A549 (cell line): ENCODE measurements at regions not wholly inside any gene's neighbourhood (a gene's known extent, or its start where the extent isn't known, plus 50 kb on each side); places are given as distances from the start of the nearest gene placed in this dataset.

Experiments
- ATAC-seq, 2 experiments: fragments of 200-7000 bp in 1 of 2; fragments of >200 bp in 1 of 2; cut with Nextera tagmentation in 1 of 2; cut with Tn5 transposase in 1 of 2; 3 replicates each; pipeline versions ENCODE4 v1.8.0 to v1.9.1; 2018 to 2020; ENCODE audit warnings: mild to moderate bottlenecking in 1 of 2, moderate library complexity in 1 of 2
- CTCF ChIA-PET: fragments of 300-600 bp; sonication (Branson Sonifier 250); formaldehyde crosslinking; extraction: SDS; loops from one replicate; lab custom pipeline; 2021; ENCODE audit warnings: antibody characterized with exemption, inconsistent platforms; lab: Yijun Ruan, JAX
- POLR2A ChIA-PET: fragments of 350-600 bp; formaldehyde crosslinking; extraction: SDS; loops from one replicate; lab custom pipeline; 2021; ENCODE audit warnings: antibody characterized with exemption, inconsistent platforms; lab: Yijun Ruan, JAX
- DNase-seq, 2 experiments: peaks; one replicate each; pipeline versions ENCODE4 v3.0.0 to v3.0.0-alpha.2; 2011 to 2016; ENCODE audit warnings: low read depth in 1 of 2, low spot score in 1 of 2
- FAIRE-seq: peaks from 2 replicates; lab custom pipeline; 2011; peaks lifted over from hg19 to GRCh38; lab: Jason Lieb, UNC
- H3K27ac ChIP-seq, 2 experiments: fragments of >200 bp; sonication (Bioruptor Twin); formaldehyde crosslinking; 3 replicates each; pipeline ENCODE4 v1.5.1; 2016 to 2017
- H3K4me1 ChIP-seq: fragments of >200 bp; sonication (Bioruptor Twin); formaldehyde crosslinking; 3 replicates; pipeline ENCODE4 v1.6.1; 2016
- H3K4me2 ChIP-seq: fragments of >200 bp; sonication (Bioruptor Twin); formaldehyde crosslinking; 3 replicates; pipeline ENCODE4 v1.6.1; 2016
- H3K4me3 ChIP-seq: fragments of >200 bp; sonication (Bioruptor Twin); formaldehyde crosslinking; 3 replicates; pipeline ENCODE4 v1.5.1; 2016
- H3K9me3 ChIP-seq: fragments of >200 bp; sonication (Bioruptor Twin); formaldehyde crosslinking; 3 replicates; pipeline ENCODE4 v1.6.1; 2016
- BHLHE40 ChIP-seq: IDR thresholded peaks from 2 replicates; pipeline ENCODE4 v1.6.1; 2012; ENCODE audit warnings: low read depth, low read length, inconsistent platforms
- CBX2 ChIP-seq: fragments of 200-600 bp; sonication (generic); IDR thresholded peaks from 2 replicates; pipeline ENCODE4 v1.6.1; 2016; ENCODE audit warnings: low read depth, mild to moderate bottlenecking, borderline replicate concordance
- CBX8 ChIP-seq: fragments of 200-600 bp; sonication (generic); IDR thresholded peaks from 2 replicates; pipeline ENCODE4 v1.6.1; 2016
- CHD4 ChIP-seq: fragments of 200-600 bp; sonication (generic); IDR thresholded peaks from 2 replicates; pipeline ENCODE4 v1.6.1; 2016; ENCODE audit warnings: antibody characterized with exemption, mild to moderate bottlenecking, borderline replicate concordance
- EHMT2 ChIP-seq: fragments of 200-600 bp; sonication (generic); IDR thresholded peaks from 2 replicates; pipeline ENCODE4 v1.6.1; 2016; ENCODE audit warnings: antibody characterized with exemption, low read depth, mild to moderate bottlenecking, moderate library complexity
- FOSB ChIP-seq: fragments of 250-450 bp; sonication (Bioruptor Pico); IDR thresholded peaks from 2 replicates; pipeline ENCODE4 v1.5.0; 2020; ENCODE audit warnings: mild to moderate bottlenecking, moderate library complexity
- FOSL2 ChIP-seq, 2 experiments: fragments of 450-650 bp in 1 of 2; fragments of >200 bp in 1 of 2; sonication (Bioruptor Twin) in 1 of 2; formaldehyde crosslinking; IDR thresholded peaks; 2 replicates each; pipeline versions ENCODE4 v1.5.0 to v1.6.1; 2016 to 2020; ENCODE audit warnings: mild to moderate bottlenecking in 1 of 2, moderate library complexity in 1 of 2
- FOXS1 ChIP-seq: fragments of 250-450 bp; sonication (Bioruptor Pico); IDR thresholded peaks from 2 replicates; pipeline ENCODE4 v1.5.0; 2020; ENCODE audit warnings: mild to moderate bottlenecking, moderate library complexity
- GATA3 ChIP-seq: IDR thresholded peaks from 2 replicates; pipeline ENCODE4 v1.6.1; 2012; ENCODE audit warnings: borderline replicate concordance
- HEYL ChIP-seq: fragments of 250-450 bp; sonication (Bioruptor Pico); IDR thresholded peaks from 2 replicates; pipeline ENCODE4 v1.8.0; 2021; ENCODE audit warnings: mild to moderate bottlenecking, moderate library complexity
- HOXA7 ChIP-seq: fragments of 250-450 bp; sonication (Bioruptor Pico); IDR thresholded peaks from 2 replicates; pipeline ENCODE4 v1.5.0; 2020; ENCODE audit warnings: mild to moderate bottlenecking, moderate library complexity
- HOXB13 ChIP-seq: fragments of 250-450 bp; sonication (Bioruptor Pico); IDR thresholded peaks from 2 replicates; pipeline ENCODE4 v1.5.0; 2020; ENCODE audit warnings: low read depth, mild to moderate bottlenecking, moderate library complexity
- JUNB ChIP-seq: fragments of >200 bp; sonication (Bioruptor Twin); formaldehyde crosslinking; IDR thresholded peaks from 2 replicates; pipeline ENCODE4 v1.6.1; 2016
- KDM5A ChIP-seq: fragments of 200-600 bp; sonication (generic); IDR thresholded peaks from 2 replicates; pipeline ENCODE4 v1.6.1; 2016; ENCODE audit warnings: antibody characterized with exemption, mild to moderate bottlenecking
- MAZ ChIP-seq: fragments of 150-350 bp; IDR thresholded peaks from 2 replicates; pipeline ENCODE4 v1.6.1; 2014; ENCODE audit warnings: antibody characterized with exemption, low read depth, low read length, borderline replicate concordance
- NFE2L2 ChIP-seq: fragments of 150-350 bp; conservative IDR thresholded peaks from 2 replicates; pipeline ENCODE4 v1.6.1; 2014; ENCODE audit warnings: low read length
- NPAS2 ChIP-seq: fragments of 250-450 bp; sonication (Bioruptor Pico); IDR thresholded peaks from 2 replicates; pipeline ENCODE4 v1.8.0; 2022; ENCODE audit warnings: mild to moderate bottlenecking, moderate library complexity, borderline replicate concordance
- NR3C1 ChIP-seq: fragments of >200 bp; sonication (Bioruptor Twin); formaldehyde crosslinking; IDR thresholded peaks from 3 replicates; pipeline ENCODE4 v1.6.1; 2017
- TFCP2L1 ChIP-seq: fragments of 250-450 bp; sonication (Bioruptor Pico); IDR thresholded peaks from 2 replicates; pipeline ENCODE4 v1.5.0; 2021; ENCODE audit warnings: mild to moderate bottlenecking
- ZC3H11A ChIP-seq: fragments of 450-650 bp; IDR thresholded peaks from 2 replicates; pipeline ENCODE4 v1.6.1; 2014; ENCODE audit warnings: antibody characterized with exemption, mild to moderate bottlenecking
- ZSCAN20 ChIP-seq: fragments of 250-450 bp; sonication (Bioruptor Pico); IDR thresholded peaks from 2 replicates; pipeline ENCODE4 v1.8.0; 2022; ENCODE audit warnings: mild to moderate bottlenecking, moderate library complexity
- WGBS: methylation state at CpG from one replicate; pipeline ENCODE4 v1.1.6; 2017; ENCODE audit errors: missing lambda C conversion rate; 5-methylcytosine and 5-hydroxymethylcytosine counted together
- TF ChIP-seq, protein P1 (sequence below): fragments of >200 bp; sonication (Bioruptor Twin); formaldehyde crosslinking; IDR thresholded peaks from 3 replicates; pipeline ENCODE4 v1.6.1; 2016
- TF ChIP-seq, protein P2 (sequence below): IDR thresholded peaks from 2 replicates; pipeline ENCODE4 v1.6.1; 2012; ENCODE audit warnings: low read depth, borderline replicate concordance
- TF ChIP-seq, protein P3 (sequence below): fragments of 150-350 bp; IDR thresholded peaks from 2 replicates; pipeline ENCODE4 v1.6.1; 2014; ENCODE audit warnings: low read depth, mild to moderate bottlenecking, low read length
- TF ChIP-seq, protein P4 (sequence below): IDR thresholded peaks from 2 replicates; pipeline ENCODE4 v1.6.1; 2012
- TF ChIP-seq, protein P5 (sequence below): fragments of 250-450 bp; sonication (Bioruptor Pico); IDR thresholded peaks from 2 replicates; pipeline ENCODE4 v1.5.0; 2020; ENCODE audit warnings: low read depth, mild to moderate bottlenecking, moderate library complexity
- TF ChIP-seq, protein P6 (sequence below): fragments of >200 bp; sonication (Bioruptor Twin); formaldehyde crosslinking; IDR thresholded peaks from 2 replicates; pipeline ENCODE4 v1.6.1; 2016

DNA sequence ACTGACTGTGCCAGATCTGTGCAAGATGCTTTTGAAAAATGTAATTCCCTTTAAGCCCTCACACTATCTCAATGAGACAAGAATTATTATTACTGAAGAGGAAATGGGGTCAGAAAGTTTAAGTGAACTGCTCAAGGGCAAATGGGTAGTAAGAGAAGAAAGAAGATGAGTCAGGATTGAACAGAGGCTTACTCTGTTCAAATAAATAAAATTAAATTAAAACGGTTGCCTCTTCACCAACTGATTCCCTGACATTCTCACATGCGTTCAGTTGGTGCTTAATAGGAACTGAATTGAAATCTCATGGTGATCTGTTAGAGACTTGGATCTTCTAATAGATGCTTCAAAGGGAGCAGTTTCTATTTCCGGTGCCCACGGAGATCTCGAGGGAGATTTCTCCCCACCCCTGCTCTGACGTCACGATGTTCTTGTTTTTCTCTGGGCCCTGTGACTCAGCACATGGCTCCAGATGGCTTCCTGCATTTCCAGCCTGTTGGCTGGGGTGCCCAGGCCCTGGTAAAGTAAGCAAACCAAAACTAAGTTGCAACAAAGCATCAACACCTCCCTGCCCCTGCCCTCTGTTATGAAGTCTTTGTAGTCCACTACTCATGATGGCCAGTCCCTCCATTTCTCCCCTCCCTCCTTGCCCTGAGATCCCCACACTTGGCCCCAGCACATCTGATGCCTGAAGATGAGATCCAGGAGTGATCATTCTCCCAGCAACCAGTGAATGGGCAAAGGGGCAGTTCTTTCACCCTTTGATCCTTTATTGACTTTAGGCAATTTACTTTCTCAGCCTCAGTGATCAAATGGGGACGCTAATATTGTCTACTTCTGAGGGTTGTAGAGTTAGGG, 106.1 kb upstream of the CPEB4 start (continued):
- TF ChIP-seq NPAS2 (CRISPR knock-in tag): peak; percentile 55; the same call in 1 of the 2 replicates
- no peak for TF ChIP-seq NR3C1
- TF ChIP-seq, protein P1, sequence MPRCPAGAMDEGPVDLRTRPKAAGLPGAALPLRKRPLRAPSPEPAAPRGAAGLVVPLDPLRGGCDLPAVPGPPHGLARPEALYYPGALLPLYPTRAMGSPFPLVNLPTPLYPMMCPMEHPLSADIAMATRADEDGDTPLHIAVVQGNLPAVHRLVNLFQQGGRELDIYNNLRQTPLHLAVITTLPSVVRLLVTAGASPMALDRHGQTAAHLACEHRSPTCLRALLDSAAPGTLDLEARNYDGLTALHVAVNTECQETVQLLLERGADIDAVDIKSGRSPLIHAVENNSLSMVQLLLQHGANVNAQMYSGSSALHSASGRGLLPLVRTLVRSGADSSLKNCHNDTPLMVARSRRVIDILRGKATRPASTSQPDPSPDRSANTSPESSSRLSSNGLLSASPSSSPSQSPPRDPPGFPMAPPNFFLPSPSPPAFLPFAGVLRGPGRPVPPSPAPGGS: no peak
- peak; percentile 54 for TF ChIP-seq JUNB
- TF ChIP-seq, protein P2, sequence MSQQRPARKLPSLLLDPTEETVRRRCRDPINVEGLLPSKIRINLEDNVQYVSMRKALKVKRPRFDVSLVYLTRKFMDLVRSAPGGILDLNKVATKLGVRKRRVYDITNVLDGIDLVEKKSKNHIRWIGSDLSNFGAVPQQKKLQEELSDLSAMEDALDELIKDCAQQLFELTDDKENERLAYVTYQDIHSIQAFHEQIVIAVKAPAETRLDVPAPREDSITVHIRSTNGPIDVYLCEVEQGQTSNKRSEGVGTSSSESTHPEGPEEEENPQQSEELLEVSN: peak; percentile 60; the same call in 1 of the 2 replicates
- TF ChIP-seq, protein P3, sequence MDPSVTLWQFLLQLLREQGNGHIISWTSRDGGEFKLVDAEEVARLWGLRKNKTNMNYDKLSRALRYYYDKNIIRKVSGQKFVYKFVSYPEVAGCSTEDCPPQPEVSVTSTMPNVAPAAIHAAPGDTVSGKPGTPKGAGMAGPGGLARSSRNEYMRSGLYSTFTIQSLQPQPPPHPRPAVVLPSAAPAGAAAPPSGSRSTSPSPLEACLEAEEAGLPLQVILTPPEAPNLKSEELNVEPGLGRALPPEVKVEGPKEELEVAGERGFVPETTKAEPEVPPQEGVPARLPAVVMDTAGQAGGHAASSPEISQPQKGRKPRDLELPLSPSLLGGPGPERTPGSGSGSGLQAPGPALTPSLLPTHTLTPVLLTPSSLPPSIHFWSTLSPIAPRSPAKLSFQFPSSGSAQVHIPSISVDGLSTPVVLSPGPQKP: no peak
- TF ChIP-seq CHD4: no peak
- TF ChIP-seq MAZ: no peak
- no peak; the same call in 1 of the 2 replicates for TF ChIP-seq TFCP2L1
- TF ChIP-seq GATA3: peak; percentile 54; the same call in 1 of the 2 replicates
- TF ChIP-seq CBX8: no peak
- TF ChIP-seq HOXB13 (CRISPR knock-in tag): peak; percentile 89
- TF ChIP-seq NFE2L2: peak; percentile 55; the same call in 1 of the 2 replicates
- peak; percentile 83 for TF ChIP-seq FOXS1 (CRISPR knock-in tag)
- peak; percentile 65; the same call in 1 of the 2 replicates for TF ChIP-seq HEYL (CRISPR knock-in tag)
- TF ChIP-seq, protein P4, sequence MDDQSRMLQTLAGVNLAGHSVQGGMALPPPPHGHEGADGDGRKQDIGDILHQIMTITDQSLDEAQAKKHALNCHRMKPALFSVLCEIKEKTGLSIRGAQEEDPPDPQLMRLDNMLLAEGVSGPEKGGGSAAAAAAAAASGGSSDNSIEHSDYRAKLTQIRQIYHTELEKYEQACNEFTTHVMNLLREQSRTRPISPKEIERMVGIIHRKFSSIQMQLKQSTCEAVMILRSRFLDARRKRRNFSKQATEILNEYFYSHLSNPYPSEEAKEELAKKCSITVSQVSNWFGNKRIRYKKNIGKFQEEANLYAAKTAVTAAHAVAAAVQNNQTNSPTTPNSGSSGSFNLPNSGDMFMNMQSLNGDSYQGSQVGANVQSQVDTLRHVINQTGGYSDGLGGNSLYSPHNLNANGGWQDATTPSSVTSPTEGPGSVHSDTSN: no peak
- no peak for TF ChIP-seq ZC3H11A
- no peak for TF ChIP-seq EHMT2
- no peak; the same call in 1 of the 2 replicates for TF ChIP-seq FOSL2 (IDR thresholded peaks at IDR 0.05)
- TF ChIP-seq FOSL2 (CRISPR knock-in tag; IDR thresholded peaks at IDR 0.05): peak; percentile 77; the same call in 1 of the 2 replicates
- peak; percentile 44 for TF ChIP-seq HOXA7 (CRISPR knock-in tag)
- TF ChIP-seq, protein P5, sequence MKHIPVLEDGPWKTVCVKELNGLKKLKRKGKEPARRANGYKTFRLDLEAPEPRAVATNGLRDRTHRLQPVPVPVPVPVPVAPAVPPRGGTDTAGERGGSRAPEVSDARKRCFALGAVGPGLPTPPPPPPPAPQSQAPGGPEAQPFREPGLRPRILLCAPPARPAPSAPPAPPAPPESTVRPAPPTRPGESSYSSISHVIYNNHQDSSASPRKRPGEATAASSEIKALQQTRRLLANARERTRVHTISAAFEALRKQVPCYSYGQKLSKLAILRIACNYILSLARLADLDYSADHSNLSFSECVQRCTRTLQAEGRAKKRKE: peak; percentile 88; the same call in 1 of the 2 replicates
- TF ChIP-seq, protein P6, sequence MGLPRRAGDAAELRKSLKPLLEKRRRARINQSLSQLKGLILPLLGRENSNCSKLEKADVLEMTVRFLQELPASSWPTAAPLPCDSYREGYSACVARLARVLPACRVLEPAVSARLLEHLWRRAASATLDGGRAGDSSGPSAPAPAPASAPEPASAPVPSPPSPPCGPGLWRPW: no peak
- no peak for TF ChIP-seq CBX2

DNA sequence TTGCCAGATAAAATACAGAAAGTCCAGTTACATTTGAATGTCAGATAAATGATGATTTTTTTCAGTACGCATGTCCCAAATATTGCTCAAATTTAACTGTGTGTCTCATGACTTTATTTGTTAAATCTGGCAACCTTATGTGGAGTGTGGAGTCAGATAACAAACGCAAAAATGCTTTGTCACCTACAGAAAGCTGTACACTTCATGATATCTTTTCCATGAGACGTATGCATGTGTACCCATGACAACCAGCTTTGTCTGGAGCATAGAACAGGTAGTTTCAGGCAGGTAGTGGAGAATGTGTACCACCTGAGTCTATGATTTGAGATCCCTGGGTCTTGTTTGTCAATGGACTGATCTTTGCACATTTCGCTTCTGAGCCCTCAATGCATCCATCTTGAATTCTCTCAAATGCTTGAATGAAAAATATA, 105.5 kb upstream of the CPEB4 start:
- WGBS: 87% methylated on average over 4 of the region's 4 CpGs
- peaks cover 45% of the 10 kb centered on the region for H3K4me1 ChIP-seq
- H3K4me2 ChIP-seq: peak overlapping the region; percentile 64
- DNase-seq (no peak), ATAC-seq (no peak), FAIRE-seq (no peak)
- no peaks in the 10 kb centered on the region for H3K9me3 ChIP-seq
- no peak for TF ChIP-seq FOXS1 (CRISPR knock-in tag)
- TF ChIP-seq ZSCAN20 (CRISPR knock-in tag): 0 out of 2 replicates have a peak, but pooled peaks have one; percentile 16
- no peak for TF ChIP-seq FOSL2 (IDR thresholded peaks at IDR 0.05)
- TF ChIP-seq FOSL2 (CRISPR knock-in tag; IDR thresholded peaks at IDR 0.05): no peak
- TF ChIP-seq BHLHE40: no peak
- TF ChIP-seq, protein P1: no peak
- no peak for TF ChIP-seq FOSB (CRISPR knock-in tag)
- no peak for TF ChIP-seq KDM5A
- TF ChIP-seq ZC3H11A: no peak
- peak; percentile 32; the same call in 1 of the 2 replicates for TF ChIP-seq HOXB13 (CRISPR knock-in tag)
- no peak overlapping the region for H3K4me3 ChIP-seq
- H3K27ac ChIP-seq: peak overlapping the region; percentile 92 to 94
- ChIA-PET CTCF (no interaction called here), POLR2A (no interaction called here)
